Left cardiac atrium (tissue), 4 donors: ENCODE measurements at regions not wholly inside any gene's neighbourhood (a gene's known extent, or its start where the extent isn't known, plus 50 kb on each side); places are given as distances from the start of the nearest gene placed in this dataset.

ENCODE experiments used
- ATAC-seq, 2 donors: fragments of 200-7000 bp; cut with Tn5 transposase; one replicate each; pipeline ENCODE4 v1.9.1; 2020; ENCODE audit warnings: mild to moderate bottlenecking in 2 of 2, moderate library complexity in 2 of 2
- DNase-seq: peaks from one replicate; pipeline ENCODE4 v3.0.0-alpha.2; 2020
- intact Hi-C, 2 donors: fragments of 100-400 bp; cut with DNase I; formaldehyde crosslinking; loops; one replicate each; pipeline versions ENCODE4 v1.14.1 to v1.15.1; 2022 to 2023
- donor health status: DM: no; HTN: yes; CAD: no.
- donor health status: DM: no; HTN: yes; CAD: no; lungs with severe emphysema.
- donor health status: DM: yes; HTN: yes; CAD: no.
- donor health status: Dilated cardiomyopathy.

DNA sequence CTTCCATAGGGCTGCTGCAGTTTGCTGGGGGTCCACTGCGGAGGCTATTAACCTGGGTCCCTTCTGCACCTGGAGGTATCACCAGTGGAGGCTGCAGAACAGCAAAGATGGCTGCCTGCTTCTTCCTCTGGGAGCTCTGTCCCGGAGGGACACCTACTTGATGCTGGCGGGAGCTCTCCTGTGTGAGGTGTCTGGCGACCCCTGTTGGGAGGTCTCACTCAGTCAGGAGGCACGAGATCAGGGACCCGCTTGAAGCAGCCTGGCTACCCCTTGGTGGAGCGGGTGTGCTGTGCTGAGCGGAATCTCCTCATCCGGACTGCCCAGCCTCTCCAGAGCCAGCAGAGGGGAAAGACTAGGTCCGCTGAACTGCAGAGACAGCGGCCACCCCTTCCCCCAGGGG lies 56.0 kb upstream of the CTXND1 start:
- ATAC-seq (no peak), DNase-seq (no peak)
- intact Hi-C loops = loop anchor here (2.0 kb wide), 1 partner anchor 65 kb away; no protein-coding TSS in a partner anchor

GRCh38 chr15:80309769-80310384 lies 57.9 kb upstream of the CTXND1 start:
- DNase-seq = no peak
- ATAC-seq = peak in 1 of 2 donors; percentile 41
- intact Hi-C loops = loop anchor here (2.0 kb wide), 1 partner anchor 67 kb away; no protein-coding TSS in a partner anchor

GRCh38 chr15:80310776-80311175 lies 58.8 kb upstream of the CTXND1 start:
- no peak for ATAC-seq
- DNase-seq = no peak
- intact Hi-C loops = no loop called here

- DNase-seq (no peak), ATAC-seq (no peak)
- intact Hi-C loops = no loop called here
These were observed 63.4 kb upstream of the CTXND1 start for GRCh38 chr15:80315289-80315987.

GRCh38 chr15:80317389-80318182 lies 65.6 kb upstream of the CTXND1 start:
- intact Hi-C loops = no loop called here
- peak; percentile 94 to 95 for ATAC-seq
- DNase-seq = peak; percentile 71

- DNase-seq (no peak), ATAC-seq (no peak)
- intact Hi-C loops = no loop called here
These were observed 69.8 kb upstream of the CTXND1 start for GRCh38 chr15:80321853-80322252.

GRCh38 chr15:80323285-80323684 lies 71.3 kb upstream of the CTXND1 start:
- intact Hi-C loops = no loop called here
- ATAC-seq = no peak
- DNase-seq = no peak

- ATAC-seq (peak in 1 of 2 donors; percentile 8), DNase-seq (no peak)
- intact Hi-C loops = no loop called here
These were observed 72.6 kb upstream of the CTXND1 start for GRCh38 chr15:80324545-80325080.

- DNase-seq = no peak
- ATAC-seq = no peak
- intact Hi-C loops = no loop called here
These were observed 73.2 kb upstream of the CTXND1 start for GRCh38 chr15:80325206-80325605.

GRCh38 chr15:80326270-80326669 lies 74.3 kb upstream of the CTXND1 start:
- no peak for ATAC-seq
- intact Hi-C loops = no loop called here

GRCh38 chr15:80328496-80328895 lies 75.7 kb upstream of the ARNT2 start:
- intact Hi-C loops = no loop called here
- ATAC-seq = no peak
- DNase-seq = no peak

More at GRCh38 chr15:80326270-80326669, 74.3 kb upstream of the CTXND1 start:
- DNase-seq = no peak

GRCh38 chr15:80331886-80332406 lies 72.2 kb upstream of the ARNT2 start:
- DNase-seq (no peak), ATAC-seq (no peak)
- intact Hi-C loops = no loop called here

GRCh38 chr15:80333261-80333660 lies 70.9 kb upstream of the ARNT2 start:
- no peak for DNase-seq
- intact Hi-C loops = no loop called here

GRCh38 chr15:80334521-80334920 lies 69.7 kb upstream of the ARNT2 start:
- DNase-seq (no peak), ATAC-seq (no peak)
- intact Hi-C loops = no loop called here

More at GRCh38 chr15:80333261-80333660, 70.9 kb upstream of the ARNT2 start:
- no peak for ATAC-seq

DNA sequence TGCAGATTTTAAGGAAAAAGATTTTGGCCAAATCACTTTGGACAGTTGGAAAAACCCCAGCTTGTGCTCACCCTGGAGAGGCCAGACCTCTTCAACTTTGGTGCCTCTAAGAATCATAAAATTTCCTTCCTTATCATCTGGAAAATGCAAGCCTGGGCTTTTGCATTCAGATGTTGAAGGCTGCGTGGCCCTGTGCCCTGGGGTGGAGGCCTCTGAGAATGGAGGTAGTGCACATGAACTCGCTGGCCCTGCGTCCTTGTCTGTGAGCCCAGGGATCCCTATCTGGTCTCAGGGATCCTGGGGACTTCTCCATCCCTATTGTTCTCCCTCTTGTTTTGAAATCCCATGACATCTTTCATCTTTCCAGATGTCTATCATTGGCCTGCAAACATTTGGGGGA lies 64.6 kb upstream of the ARNT2 start:
- DNase-seq = no peak
- no peak for ATAC-seq
- intact Hi-C loops = no loop called here

DNA sequence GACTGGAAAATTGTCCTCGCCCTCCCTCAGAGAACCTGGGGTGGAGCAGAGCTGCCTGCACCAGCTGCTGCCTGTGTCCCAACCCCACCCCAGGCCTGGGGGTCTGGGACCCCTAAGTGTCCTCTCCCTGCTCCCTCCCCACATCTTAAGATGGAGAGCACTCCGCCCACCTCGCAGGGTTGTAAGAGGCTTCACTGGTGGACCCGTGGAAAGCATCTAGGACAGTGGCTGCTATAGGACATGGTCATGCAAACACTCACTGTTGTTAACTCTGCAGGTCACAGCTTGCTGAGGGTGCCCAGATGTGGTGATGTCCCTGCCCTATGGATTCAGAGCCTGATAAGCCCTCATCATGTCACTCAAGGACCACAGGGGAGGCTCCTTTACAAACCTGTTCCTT lies 62.0 kb upstream of the ARNT2 start:
- ATAC-seq = no peak
- intact Hi-C loops = no loop called here
- DNase-seq = no peak

DNA sequence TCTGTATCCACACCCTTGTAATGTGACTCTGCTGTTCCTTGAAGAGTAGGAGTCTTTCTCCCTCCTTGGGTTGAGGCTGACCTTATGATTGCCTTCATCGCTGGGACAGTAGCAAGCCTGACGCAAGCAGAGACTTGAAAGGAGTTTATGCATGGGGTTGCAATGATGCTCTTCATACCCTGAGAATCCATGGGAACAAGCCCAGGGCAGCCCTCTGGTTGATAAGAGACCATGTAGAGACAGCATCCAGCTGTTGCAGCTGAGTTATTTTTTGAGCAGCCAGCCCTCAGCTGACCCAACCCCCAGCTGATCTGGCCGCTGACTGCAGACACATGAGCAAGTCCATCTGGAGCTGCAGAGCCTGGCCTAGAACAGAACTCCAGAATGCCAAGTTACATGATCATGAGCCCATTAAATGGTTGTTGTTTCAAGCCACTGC lies 60.6 kb upstream of the ARNT2 start:
- intact Hi-C loops = no loop called here
- peak; percentile 93 to 95 for ATAC-seq
- DNase-seq = peak; percentile 76

DNA sequence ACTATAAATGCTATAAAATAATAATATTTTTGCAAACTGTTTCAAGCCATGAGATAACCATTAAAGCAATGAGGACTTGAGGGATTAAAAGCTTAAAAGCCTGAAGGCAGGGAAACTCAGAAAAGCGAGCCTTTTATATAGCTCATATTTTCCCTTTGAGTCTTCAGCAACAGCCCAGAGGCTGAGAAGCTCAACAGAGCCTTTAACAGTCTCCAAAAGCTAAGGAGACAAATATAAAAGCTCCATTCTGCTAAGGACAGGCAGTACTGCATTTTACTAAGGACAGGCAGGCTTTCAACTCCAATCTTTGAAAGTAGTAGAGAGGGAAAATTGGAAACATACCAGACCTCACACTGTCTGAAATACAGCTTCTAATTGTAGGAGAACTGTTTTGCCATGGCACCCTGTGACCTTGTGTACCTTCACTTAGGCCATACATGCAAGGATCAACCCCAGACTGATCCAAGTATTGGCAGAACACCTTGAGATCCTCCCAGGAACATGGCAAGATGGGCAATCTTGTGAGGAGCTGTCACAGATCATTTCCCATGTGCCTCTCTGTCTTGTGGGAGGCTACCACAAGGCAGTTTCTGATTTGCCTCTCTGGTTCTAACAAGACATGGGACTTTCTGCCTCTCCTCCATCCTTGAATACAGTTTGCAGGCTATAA lies 53.1 kb upstream of the ARNT2 start:
- intact Hi-C loops = no loop called here
- no peak for ATAC-seq
- DNase-seq = no peak
